Parathyroid adenoma (tissue), 2 donors: ENCODE measurements at regions not wholly inside any gene's neighbourhood (a gene's known extent, or its start where the extent isn't known, plus 50 kb on each side); places are given as distances from the start of the nearest gene placed in this dataset.

Experiments
- H2AFZ ChIP-seq: fragments of 300-600 bp; sonication (generic); one replicate; pipeline ENCODE4 v1.7.0; 2017; ENCODE audit warnings: antibody characterized with exemption, mild to moderate bottlenecking
- H3K27ac ChIP-seq: fragments of 300-600 bp; sonication (generic); one replicate; pipeline ENCODE4 v1.7.0; 2017
- H3K27me3 ChIP-seq: fragments of 300-600 bp; sonication (generic); one replicate; pipeline ENCODE4 v1.7.0; 2017; ENCODE audit warnings: low read length; ENCODE audit not compliant: control insufficient read depth, insufficient read depth
- H3K36me3 ChIP-seq: fragments of 300-600 bp; sonication (generic); one replicate; pipeline ENCODE4 v1.7.0; 2017; ENCODE audit warnings: low read length; ENCODE audit not compliant: control insufficient read depth, insufficient read depth
- H3K4me1 ChIP-seq: fragments of 300-600 bp; sonication (generic); one replicate; pipeline ENCODE4 v1.7.0; 2017; ENCODE audit warnings: control low read depth
- H3K4me2 ChIP-seq: fragments of 300-600 bp; sonication (generic); one replicate; pipeline ENCODE4 v1.7.0; 2017; ENCODE audit warnings: low read length
- H3K4me3 ChIP-seq: fragments of 300-600 bp; sonication (generic); one replicate; pipeline ENCODE4 v1.7.0; 2017; ENCODE audit warnings: low read depth, low read length
- H3K79me2 ChIP-seq: fragments of 300-600 bp; sonication (generic); one replicate; pipeline ENCODE4 v1.7.0; 2017; ENCODE audit warnings: control low read depth
- H3K9ac ChIP-seq: fragments of 300-600 bp; sonication (generic); one replicate; pipeline ENCODE4 v1.7.0; 2017; ENCODE audit warnings: mild to moderate bottlenecking
- H3K9me3 ChIP-seq: fragments of 300-600 bp; sonication (generic); one replicate; pipeline ENCODE4 v1.7.0; 2017; ENCODE audit warnings: low read length; ENCODE audit not compliant: control insufficient read depth
- TF ChIP-seq, protein P1 (sequence below): fragments of 300-600 bp; sonication (generic); IDR thresholded peaks from one replicate; pipeline ENCODE4 v1.7.0; 2017; ENCODE audit warnings: antibody characterized with exemption, mild to moderate bottlenecking
- donor health status: primary hyperparathyroidism.

GRCh38 chr17:14882131-14882530 is 383.0 kb downstream of the PMP22 start:
- H2AFZ ChIP-seq: no peak overlapping the region
- no peaks in the 10 kb centered on the region for H3K27me3 ChIP-seq
- TF ChIP-seq, protein P1, sequence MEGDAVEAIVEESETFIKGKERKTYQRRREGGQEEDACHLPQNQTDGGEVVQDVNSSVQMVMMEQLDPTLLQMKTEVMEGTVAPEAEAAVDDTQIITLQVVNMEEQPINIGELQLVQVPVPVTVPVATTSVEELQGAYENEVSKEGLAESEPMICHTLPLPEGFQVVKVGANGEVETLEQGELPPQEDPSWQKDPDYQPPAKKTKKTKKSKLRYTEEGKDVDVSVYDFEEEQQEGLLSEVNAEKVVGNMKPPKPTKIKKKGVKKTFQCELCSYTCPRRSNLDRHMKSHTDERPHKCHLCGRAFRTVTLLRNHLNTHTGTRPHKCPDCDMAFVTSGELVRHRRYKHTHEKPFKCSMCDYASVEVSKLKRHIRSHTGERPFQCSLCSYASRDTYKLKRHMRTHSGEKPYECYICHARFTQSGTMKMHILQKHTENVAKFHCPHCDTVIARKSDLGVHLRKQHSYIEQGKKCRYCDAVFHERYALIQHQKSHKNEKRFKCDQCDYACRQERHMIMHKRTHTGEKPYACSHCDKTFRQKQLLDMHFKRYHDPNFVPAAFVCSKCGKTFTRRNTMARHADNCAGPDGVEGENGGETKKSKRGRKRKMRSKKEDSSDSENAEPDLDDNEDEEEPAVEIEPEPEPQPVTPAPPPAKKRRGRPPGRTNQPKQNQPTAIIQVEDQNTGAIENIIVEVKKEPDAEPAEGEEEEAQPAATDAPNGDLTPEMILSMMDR: no peak
- H3K4me1 ChIP-seq: no peaks in the 10 kb centered on the region
- no peak overlapping the region for H3K4me2 ChIP-seq
- no peaks in the 10 kb centered on the region for H3K36me3 ChIP-seq
- H3K79me2 ChIP-seq: no peaks in the 10 kb centered on the region
- no peaks in the 10 kb centered on the region for H3K9me3 ChIP-seq
- no peak overlapping the region for H3K27ac ChIP-seq
- H3K4me3 ChIP-seq: no peak overlapping the region
- no peak overlapping the region for H3K9ac ChIP-seq

DNA sequence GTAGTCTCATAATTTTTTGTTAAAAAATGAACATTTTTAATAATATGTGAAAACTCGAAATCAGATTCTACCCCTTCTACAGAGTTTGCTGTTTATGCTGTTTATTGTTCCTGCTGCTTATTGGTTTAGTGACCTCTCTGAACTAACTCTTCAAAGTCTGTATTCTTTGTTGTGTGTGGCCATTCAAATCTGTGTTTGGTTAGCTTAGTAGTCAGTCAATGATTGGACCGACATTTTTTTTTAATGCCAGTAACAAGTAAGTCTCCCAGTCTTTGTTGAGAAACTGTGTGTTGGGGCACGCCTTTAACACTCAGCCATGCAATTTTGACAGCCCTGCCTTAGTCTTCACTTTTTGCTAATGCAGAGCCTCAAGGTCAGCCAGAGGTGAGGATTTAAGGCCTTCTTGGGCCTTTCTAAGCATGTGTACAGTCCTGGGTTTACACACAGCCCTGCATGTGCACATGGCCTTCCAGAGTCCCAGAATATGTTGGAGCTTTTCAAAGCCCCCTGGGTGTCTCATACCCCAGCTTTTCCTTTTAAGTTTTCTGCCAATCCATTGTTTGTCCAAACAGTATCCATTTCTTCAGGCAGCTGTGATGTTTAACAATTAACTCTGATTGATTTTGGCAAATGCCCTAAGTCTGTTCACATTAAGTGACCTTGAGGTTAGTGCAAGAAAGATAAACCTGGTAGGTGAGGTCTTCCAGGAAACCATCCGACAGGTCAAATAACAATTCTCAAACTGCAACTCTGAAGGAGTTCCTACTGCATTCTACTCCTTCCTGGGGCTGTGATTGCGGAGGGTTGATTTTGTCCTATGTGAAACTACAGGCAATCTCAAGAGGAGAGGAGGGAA is 389.3 kb downstream of the PMP22 start:
- no peak overlapping the region for H3K4me3 ChIP-seq
- no peak overlapping the region for H3K27ac ChIP-seq
- no peaks in the 10 kb centered on the region for H3K9me3 ChIP-seq
- H3K27me3 ChIP-seq: no peaks in the 10 kb centered on the region
- no peaks in the 10 kb centered on the region for H3K79me2 ChIP-seq
- no peaks in the 10 kb centered on the region for H3K4me1 ChIP-seq
- H2AFZ ChIP-seq: no peak overlapping the region
- TF ChIP-seq, protein P1: no peak
- H3K9ac ChIP-seq: no peak overlapping the region
- no peak overlapping the region for H3K4me2 ChIP-seq
- H3K36me3 ChIP-seq: no peaks in the 10 kb centered on the region

DNA sequence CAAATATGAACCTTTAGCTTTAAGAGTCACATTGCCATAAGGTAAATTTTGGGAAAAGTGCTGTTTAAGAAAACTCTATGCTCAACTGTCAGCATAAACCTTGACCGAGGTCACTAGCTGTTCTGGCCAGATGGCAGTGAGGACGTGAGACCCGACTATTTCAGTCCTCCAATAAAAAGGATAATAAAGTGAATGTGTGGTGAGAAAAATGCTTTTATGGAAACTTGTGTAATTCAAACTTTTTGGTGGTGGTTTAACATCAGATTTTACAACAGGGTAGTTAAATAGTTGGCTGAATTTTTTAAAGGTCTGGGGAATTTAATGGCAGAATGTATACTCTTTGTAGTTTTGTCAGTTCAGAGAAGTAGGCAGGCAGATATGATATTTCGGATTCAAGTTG is 391.1 kb downstream of the PMP22 start:
- Histone ChIP-seq H3K36me3 (no peaks in the 10 kb centered on the region), H3K4me2 (no peak overlapping the region), H3K27ac (no peak overlapping the region), H3K4me3 (no peak overlapping the region), H3K9me3 (no peaks in the 10 kb centered on the region), H3K27me3 (no peaks in the 10 kb centered on the region), H2AFZ (no peak overlapping the region), H3K4me1 (no peaks in the 10 kb centered on the region), H3K79me2 (no peaks in the 10 kb centered on the region), H3K9ac (no peak overlapping the region)
- TF ChIP-seq, protein P1: no peak

DNA sequence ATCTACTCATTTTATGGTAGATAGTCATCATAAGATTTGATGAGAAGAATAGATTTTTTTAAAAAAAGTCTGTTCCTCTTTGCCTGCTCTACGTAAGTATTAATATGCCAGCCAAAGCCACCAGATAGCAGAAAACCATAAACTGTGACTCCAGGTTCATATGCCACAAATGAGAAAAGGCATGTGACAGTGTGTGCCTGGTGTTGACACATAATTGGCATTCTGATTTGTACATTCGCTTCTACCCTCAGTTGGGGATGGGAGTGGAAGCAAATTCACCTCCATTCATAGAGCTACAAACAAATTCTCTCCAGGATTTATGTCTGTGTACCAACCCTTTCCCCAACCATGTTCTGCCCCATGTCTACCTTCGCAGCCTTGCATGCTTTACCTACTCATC is 391.6 kb downstream of the PMP22 start:
- no peaks in the 10 kb centered on the region for H3K79me2 ChIP-seq
- TF ChIP-seq, protein P1: no peak
- no peaks in the 10 kb centered on the region for H3K36me3 ChIP-seq
- H3K9ac ChIP-seq: no peak overlapping the region
- no peaks in the 10 kb centered on the region for H3K4me1 ChIP-seq
- H3K27me3 ChIP-seq: no peaks in the 10 kb centered on the region
- H3K27ac ChIP-seq: no peak overlapping the region
- no peak overlapping the region for H2AFZ ChIP-seq
- no peak overlapping the region for H3K4me3 ChIP-seq
- H3K4me2 ChIP-seq: no peak overlapping the region
- no peaks in the 10 kb centered on the region for H3K9me3 ChIP-seq

DNA sequence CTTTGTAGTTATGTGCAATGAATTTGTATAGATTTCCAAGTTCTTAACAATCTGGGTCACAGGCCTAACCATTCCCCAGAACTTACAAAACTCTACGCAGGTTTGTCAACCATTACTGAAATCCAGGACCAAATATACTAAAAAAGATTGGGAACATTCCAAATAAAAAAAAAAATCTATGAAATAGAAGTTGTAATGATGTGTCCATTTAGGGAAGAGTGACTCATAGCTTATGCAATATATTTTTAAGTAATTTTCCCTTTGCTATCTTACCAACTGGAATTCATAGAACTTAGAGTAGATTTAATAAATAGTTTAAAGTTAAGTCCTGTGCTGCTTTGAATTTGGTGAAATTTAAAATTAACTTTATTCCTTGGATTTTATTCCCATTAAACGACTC is 393.2 kb downstream of the PMP22 start:
- Histone ChIP-seq H3K27me3 (no peaks in the 10 kb centered on the region), H2AFZ (no peak overlapping the region), H3K79me2 (no peaks in the 10 kb centered on the region), H3K4me2 (no peak overlapping the region), H3K4me3 (no peak overlapping the region), H3K9ac (no peak overlapping the region), H3K36me3 (no peaks in the 10 kb centered on the region), H3K4me1 (no peaks in the 10 kb centered on the region), H3K9me3 (no peaks in the 10 kb centered on the region), H3K27ac (no peak overlapping the region)
- TF ChIP-seq, protein P1: no peak
